HG03457 (cell line): ENCODE measurements at regions not wholly inside any gene's neighbourhood (a gene's known extent, or its start where the extent isn't known, plus 50 kb on each side); places are given as distances from the start of the nearest gene placed in this dataset.
"Not testable (repeated sequence)": the region's sequence is repeated elsewhere in the genome, so short reads cannot be mapped to it uniquely, and the experiment has no call there.

ENCODE experiments used
- ATAC-seq: cut with Tn5 transposase; IDR thresholded peaks from one replicate; pipeline ENCODE4 v1.9.1; 2021; ENCODE audit warnings: moderate number of reproducible peaks; ENCODE audit not compliant: unreplicated experiment

DNA sequence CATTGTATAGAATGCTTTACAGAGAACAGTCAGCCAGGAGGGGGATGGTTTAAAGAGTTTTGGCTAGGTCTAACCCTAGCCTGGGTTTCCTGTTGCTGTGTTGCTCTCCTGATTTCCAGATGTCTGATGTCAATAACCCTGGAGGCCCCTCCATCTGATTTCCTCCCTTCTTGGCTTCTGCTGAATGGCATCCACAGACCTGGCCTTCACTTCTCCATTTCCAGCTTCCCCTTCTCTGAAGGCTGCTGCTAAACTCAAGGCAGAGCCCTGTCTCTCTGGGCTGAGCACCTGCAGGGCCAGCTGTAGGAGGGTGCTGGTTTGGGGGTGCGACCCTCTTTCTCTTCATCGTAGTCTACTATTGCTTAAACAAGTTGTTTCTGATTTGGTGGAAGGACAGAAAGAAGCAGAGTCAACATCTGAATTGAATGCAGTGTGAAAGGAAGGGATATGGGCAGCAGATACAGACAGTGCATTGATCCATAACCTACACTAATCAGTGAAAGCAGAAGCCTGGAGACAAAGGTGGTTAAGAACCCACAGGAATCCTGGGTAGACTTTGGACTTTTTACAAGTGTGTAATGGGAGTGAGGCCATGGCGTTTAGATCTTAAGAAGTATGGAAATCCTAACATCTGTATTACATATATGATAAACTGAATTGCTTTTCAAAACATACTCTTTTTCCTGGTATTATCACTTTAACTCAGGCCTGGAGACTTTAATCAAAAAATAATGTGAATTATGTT, 153.6 kb downstream of the HRH4 start:
- no peak for ATAC-seq

DNA sequence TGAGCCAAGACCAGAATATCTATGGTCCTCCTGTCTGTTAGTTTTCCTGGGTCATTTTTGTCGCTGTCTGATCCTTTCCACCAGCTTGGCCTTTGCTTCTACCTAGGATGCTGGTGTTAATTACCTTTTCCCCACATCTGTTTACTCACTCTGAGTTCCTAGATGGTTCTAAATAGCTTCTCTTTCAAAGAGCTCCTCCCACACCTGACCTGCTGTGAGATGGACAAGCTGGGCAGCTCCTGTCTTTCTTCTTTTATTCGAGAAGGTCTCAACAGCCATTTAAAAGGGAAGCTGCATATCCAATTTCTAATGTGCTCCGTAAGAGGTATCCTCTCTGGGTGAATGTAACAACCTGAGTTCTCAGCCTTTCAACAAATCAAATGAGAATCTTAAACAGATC, 156.2 kb downstream of the HRH4 start:
- ATAC-seq: no peak

DNA sequence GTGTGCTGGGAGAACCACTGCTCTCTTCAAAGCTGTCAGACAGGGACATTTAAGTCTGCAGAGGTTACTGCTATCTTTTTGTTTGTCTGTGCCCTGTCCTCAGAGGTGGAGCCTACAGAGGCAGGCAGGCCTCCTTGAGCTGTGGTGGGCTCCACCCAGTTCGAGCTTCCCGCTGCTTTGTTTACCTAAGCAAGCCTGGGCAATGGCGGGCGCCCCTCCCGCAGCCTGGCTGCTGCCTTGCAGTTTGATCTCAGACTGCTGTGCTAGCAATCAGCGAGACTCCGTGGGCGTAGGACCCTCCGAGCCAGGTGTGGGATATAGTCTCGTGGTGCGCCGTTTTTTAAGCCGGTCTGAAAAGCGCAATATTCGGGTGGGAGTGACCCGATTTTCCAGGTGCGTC, 164.0 kb downstream of the HRH4 start:
- not testable (repeated sequence) for ATAC-seq

DNA sequence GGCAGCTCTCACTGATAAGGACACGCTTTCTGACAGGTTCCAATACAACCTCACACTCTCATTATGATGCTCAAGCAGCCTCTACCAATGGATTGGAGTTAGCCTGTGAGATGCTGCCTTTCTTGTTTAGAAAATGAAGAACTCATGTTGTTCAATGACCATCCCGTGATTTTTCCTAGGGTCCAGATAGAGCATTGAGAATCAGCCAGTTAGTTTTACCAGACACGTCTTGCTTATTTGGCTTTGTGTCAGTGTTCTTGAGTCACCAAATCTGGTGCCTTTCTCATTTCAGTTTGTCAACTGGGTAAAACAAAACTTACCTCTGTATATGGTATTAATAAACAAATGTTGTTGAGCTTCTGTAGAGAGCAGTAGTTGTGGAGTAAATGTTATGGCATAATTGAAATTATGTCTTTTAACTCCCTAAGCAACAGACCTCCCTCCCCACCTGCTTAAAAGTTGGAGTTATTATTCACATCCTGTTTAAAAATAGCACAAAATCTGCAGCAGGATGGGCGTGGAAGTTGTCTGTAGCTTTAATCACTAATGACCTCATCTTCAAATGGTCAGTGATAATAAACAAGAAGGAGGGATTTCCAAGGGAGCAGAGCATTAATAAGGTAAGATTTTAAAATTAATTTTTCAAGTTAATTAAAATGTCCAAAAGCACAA, 167.3 kb downstream of the HRH4 start:
- no peak for ATAC-seq

DNA sequence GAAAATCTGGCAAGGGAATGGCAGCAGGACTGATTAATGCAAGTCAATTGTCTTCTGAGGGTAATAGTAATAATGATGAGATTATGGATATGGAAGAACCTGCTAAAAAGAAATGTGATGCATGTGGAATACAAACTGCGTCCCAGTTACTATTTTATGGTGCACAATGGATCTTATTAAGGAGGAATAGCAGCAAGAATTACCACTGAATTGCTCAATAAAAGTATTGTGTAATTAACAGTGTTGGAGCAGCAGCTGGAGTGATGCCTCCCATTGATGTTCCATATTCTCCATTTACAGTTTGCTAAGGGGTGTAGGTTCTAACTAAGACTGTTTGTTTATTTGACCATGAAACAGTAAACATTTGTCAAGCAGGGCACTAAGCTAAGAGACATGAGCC, 167.9 kb downstream of the HRH4 start:
- no peak for ATAC-seq

DNA sequence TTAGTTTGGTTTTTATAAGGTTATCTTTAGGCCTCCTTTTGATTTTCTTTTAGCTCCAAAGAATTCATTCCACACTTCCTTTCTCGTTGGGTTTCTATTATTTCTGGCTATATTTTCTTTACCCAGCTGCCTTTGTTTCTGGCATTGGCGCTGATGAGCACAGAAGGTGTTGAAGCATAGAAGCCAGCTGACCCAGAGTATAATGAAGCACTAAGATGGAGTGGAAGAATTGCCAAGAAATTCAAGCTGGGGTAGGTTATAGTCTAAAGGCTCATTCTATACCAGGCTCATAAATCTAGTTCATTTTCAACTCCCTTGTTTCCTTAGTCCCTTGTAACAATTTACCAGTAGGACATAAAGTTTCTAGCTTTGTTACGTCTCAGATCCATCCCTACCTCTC, 169.5 kb downstream of the HRH4 start:
- no peak for ATAC-seq

DNA sequence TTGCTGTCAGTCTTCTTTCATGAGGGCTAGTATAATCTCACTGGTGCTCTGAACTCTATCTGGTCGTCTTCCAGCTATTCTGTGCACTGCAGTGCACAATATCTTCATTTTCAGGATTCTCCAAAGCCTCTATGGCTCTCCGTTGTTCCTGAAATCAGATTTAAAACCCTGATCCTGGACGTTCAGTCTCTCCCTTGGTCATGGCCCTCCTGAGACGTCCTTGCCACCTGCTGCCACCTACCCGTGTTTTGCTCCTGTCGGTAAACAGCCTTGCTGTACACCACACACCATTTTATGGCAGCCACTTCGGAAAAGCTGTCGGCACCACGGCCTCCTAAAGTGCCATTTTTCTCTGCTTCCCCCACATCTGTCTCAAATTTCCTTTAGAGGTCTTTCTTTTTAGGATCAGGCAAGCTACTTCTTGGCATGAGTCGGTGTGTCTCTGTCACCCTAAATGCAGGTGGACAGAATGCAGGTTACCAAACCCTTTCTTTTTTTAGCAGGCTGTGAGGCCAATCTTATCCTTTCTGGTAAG, 170.0 kb downstream of the HRH4 start:
- ATAC-seq: no peak

DNA sequence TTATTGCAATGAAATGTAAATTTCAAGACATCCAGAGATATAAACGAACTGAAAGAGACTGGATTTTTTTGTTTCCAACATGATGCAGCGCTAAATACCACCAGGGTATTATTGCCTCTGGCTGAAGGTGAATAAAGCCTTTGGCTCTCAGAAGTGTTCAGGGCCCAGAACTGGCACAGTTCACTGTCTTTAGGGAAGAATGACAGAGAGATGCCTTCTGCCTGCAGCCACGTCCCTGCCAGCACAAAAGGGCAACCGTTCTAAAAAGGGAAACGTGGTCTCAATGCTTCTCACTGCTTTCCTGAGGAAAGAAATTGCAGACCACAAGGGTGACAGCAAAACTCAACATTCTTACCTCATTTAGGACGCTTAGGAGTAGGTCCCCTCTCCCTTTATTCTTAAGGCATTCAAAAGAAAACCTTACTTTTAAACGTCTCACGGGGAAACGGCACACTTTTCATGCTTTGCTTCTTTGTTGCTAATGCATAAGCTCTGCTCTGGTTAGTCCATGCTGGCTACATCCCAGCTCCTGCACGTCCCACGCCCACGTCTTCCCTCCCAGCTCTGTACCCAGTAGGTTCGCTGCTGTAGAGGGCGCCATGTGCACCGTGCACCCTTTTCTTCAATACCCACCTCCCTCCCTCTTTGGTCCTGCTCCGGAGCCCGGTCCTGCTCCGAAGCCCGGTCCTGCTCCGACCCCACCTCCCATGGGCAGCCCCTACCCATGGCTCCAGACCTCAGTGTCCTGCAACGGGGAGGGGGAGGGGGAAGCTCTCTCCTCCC, 171.0 kb downstream of the HRH4 start:
- ATAC-seq: no peak

DNA sequence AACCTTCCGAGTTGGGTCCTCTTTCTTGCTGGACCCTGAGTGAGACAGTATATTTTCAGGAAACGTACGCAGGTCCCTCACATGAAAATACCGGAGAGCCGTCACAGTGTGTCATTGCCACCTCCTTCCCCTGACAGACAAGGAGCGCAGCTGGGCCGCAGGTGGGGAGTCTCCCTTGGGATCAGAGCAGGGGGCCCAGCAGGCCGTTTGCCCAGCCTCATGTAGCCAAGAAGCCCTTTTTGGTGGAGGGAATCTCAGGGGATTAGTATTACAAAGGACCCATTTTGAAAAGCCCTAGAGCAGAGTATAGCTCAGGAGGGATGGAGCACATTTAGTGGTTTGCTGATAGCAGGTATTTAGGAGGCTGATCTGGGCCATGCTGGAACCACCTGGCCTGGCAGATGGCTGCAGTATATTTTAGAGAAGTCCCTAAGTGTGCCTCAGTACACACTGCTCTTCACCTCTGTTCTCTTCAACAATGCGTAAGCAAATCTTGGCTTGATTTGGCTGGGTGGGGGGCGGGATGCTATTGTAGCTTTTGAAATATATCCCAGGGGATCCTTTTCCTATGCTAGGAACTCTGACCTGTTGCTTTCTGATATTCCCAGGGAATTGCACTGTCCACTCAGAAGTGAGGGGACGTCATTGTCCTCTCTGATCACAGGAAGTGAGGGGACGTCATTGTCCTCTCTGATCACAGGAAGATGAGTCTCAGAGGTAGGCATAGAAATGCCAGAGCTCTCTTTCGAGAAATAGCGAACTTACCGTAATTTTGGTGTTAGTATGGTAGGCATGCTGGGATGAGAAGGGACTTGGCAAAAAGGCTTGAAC, 171.9 kb downstream of the HRH4 start:
- ATAC-seq: no peak

DNA sequence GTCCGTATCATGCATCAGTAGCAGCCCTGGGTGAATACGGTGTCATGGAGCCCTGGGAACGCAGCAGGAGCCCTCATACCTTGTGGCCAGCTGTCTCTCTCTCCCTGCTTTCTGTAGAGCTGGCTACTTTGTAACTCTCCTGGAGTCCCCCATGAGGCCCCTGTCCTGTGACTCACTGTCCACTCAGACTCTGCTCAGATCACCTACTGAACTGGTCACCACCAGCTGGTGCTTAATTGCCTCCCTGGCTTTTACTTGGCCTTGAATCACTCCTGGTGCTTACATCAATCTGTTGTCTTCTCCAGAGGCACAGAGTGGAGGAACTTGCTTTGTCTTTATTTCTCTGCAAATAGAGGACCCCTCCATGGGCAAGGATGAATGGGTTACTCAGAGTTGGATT, 172.7 kb downstream of the HRH4 start:
- no peak for ATAC-seq

DNA sequence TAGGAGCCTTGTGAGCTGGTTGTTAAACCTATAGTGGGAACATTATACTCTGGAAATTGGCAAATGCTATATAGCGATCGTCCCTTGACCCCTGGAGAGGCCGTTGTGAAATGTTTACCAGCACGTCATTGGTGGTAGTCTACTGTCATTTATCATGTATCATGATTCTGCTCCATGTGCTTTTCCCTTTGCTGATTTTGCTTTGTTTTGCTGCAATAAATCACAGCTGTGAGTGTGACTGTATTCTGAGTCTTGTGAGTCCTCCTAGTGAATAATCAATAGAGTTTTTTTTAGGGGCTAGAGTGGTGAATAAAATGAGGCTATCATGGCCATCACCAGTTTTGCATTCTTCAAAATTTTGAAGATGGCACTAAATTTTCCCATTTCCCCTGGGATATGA, 189.1 kb downstream of the HRH4 start:
- no peak for ATAC-seq

DNA sequence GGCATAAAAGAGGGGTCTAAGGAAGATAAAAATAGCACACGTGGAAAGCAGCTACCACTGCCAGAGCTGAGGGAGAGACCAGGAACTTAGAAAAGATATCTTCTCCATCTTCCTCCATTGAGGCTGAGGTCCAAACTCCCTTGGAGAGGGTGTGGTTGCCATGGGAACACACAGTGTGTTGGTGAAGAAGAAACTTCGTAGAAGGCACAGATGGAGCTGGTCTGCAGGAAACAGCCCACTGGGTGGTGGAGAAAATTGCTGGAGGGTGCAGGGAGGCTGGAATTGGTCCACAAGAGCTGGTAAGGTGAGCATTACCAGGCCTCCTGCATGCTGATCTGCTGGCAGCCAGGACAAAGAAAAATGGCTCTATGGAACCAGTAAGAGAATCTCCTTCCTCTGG, 191.0 kb downstream of the HRH4 start:
- ATAC-seq: no peak

DNA sequence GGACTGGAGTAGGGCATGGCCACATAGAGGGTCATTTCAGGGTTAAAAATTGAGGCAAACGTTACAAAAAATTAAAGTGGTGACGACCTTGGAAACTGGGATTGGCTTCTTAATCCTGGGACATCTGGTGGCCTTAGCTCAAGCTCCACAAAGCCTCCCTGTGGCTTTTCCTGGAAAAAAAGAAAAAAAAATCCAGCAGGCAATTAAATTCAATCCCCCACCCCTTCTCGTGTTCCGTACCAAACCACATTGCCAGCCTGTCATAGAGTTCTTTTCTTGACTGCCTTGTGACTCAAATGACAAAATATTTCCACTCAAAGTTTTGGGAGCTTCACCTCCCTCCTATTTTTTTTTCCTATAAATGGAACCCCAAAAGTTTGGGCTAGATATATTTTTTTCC, 195.6 kb downstream of the HRH4 start:
- ATAC-seq: no peak

DNA sequence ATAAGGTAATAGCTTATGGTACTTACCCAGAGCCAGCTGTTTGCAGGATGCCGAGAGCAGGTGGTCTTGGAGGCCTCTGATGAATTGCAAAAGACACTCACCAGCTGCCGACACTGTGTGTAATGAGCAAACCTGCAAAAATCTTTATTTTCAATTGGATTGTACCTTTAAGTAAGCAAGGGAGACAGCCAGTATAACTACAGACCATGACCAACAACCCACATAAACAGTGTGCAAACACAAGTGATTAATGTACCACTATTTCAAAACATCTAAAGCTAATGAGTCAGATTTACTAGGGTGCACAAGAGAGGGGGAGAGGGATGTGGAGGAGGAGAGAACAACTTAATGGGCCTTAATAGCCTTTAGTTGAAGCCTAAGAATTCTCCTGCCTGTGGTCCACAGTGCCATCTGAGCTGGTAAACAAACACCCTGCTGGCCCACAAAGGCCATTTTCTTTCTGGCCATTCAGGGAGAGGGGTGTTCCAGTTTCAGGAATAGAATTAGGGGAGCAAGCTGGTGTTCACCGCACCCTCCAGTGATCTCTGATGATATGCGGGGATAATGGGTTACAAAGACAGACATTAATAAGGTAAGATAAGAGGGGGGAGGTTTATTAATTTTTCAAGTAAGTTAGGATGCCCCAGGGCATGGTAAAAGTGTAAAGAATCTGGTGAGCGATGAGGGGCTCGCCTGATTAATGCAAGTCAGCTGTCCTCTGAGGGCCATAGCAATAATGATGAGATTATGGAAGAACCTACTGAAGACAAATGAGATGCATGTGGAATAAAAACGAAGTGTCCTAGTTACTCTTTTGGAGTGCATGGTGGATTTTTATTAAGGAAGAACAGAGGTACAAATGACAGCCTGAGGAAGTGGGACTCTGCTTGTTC, 196.4 kb downstream of the HRH4 start:
- no peak for ATAC-seq

DNA sequence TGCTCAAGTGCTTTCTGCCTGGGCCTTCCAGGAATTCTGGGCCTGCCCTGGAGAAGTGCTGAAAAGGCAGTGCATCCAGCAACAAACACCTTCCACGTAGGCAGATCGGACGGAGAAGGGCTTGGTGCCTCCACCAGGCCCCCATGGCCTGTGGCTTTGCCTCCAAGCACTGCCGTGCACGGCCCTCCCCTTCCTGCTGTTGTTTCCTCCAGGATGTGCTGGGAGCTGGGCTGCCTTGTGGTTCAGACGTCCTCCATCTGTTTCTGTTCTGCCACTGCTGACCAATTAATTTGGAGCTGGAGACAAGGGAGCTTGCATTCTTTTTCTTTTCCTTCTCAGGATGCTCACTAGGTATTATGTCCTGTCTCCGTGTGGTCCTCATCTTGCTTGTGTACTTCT, 197.0 kb downstream of the HRH4 start:
- ATAC-seq: no peak

DNA sequence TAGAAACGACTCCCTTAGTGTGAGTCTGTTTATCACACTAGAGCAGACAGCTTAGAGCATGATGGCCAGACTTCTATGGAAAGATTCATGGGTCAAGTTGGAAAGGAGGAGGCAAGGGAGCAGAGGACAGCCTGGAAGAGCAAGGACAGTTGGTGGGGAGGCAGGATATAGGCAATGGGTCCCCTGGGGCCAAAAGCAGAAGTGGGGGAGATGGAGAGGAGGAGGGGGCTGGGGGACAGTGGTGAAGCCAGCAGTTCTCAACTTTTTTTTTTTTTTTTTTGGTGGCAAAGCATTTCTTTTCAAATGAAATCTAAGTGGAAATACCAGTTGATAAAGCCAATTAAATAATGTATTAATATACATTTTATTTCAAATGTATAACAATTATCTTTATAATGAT, 197.9 kb downstream of the HRH4 start:
- ATAC-seq: no peak

DNA sequence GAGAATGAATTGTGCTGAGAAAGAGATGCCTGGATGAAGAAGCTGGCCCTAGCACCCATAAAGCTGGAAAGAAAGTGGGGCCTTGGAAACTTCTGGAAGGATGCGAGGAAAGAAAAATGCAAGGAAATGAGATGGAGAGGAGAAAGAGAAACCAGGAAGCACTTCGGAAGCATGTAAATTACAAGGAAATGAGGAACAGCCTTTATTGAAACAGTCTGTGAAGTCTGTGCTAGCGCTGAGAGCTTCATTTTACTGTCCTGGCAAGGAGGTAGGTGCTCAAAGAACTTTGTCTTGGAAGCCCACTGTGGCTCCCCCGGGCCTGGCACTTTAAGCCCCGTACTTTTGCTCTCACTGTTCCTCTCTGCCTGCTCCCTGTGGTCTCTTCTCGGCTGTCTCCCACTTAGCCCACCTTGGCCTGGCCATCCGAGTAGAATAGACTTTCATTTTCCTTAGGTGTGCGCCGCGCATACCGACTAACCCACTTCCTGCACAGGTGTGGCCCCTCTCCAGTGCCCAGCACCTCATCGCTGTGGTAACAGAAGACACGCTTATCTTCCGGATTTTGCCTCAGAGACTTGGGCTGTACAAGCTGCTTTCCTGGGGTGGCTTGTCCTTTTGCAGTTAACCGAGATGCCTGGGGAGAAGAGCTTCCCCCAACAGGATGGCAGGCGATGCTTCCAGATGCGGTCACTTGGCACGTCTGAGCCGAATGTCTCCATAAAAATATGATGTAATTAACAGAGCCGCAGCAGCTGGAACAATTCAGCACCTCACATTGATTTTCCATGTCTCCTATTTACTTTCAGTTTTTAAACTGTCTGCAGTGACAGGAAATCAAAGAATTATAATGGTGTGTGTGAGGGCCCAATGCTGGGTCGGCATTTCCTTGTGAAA, 199.6 kb downstream of the HRH4 start:
- ATAC-seq: no peak

DNA sequence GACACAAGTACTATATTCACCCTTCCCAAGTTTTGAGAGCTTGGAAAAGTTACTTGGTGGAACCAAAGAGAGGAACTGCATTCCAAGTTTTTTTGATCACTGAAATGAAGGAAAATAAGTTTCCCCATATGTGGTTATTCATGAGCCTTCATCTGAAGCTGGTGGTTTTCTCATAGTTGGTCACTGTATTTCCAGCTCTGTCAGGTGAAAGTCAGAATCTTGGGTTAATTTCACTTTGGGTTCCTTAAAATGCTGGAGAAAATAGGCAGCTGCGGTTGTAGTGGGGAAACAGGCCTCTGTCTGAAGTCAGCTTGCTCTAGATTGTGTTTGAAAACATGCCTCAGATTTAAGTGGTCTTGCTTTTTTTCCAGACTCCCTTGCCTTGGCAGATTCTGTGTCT, 200.5 kb downstream of the HRH4 start:
- no peak for ATAC-seq

DNA sequence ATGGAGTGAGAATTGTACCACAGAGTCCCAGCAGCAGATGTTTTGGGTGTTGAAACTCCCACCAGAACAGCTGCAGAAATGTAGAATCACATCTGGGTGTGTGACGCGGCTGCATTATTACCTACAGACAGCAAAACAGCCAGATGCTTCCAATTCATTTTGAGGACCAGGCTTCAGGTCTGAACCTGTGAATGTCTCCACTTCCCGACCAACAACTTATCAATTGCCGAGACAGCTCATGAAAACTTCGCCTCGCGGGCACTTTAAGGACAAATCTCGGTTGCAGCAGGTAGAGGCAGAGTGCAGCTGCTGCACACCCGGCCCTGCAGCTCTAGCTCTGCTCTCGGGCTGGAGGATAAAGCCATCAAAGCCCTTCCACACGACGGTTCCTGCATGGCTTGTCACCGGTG, 202.0 kb downstream of the HRH4 start:
- no peak for ATAC-seq
